Neutrophil (primary cell): ENCODE measurements at regions not wholly inside any gene's neighbourhood (a gene's known extent, or its start where the extent isn't known, plus 50 kb on each side); places are given as distances from the start of the nearest gene placed in this dataset.
A peak's percentile ranks its signal among the peaks of the same experiment; 100 is the strongest.

Experiments used
- H3K27ac ChIP-seq: fragments of 200-600 bp; sonication (generic); 2 replicates; pipeline ENCODE4 v1.5.1; 2016; ENCODE audit warnings: mild to moderate bottlenecking, moderate library complexity
- H3K27me3 ChIP-seq: fragments of 200-600 bp; sonication (generic); 2 replicates; pipeline ENCODE4 v1.6.0; 2016; ENCODE audit warnings: mild to moderate bottlenecking
- H3K36me3 ChIP-seq: fragments of 200-600 bp; sonication (generic); 2 replicates; pipeline ENCODE4 v1.5.1; 2017
- H3K4me1 ChIP-seq, 2 experiments: fragments of 200-600 bp in 1 of 2; sonication (generic) in 1 of 2; 1 replicate in 1 of 2; 2 replicates in 1 of 2; pipeline versions ENCODE4 v1.5.1 to v1.6.1; 2013 to 2016; ENCODE audit warnings: low read depth in 1 of 2, low read length in 1 of 2, mild to moderate bottlenecking in 1 of 2, moderate library complexity in 1 of 2; ENCODE audit not compliant: control insufficient read depth in 1 of 2, insufficient read depth in 1 of 2
- H3K4me3 ChIP-seq, 2 experiments: fragments of 200-600 bp in 1 of 2; sonication (generic) in 1 of 2; 1 replicate in 1 of 2; 2 replicates in 1 of 2; pipeline ENCODE4 v1.5.1; 2013 to 2016; ENCODE audit warnings: low read depth in 1 of 2, low read length in 1 of 2, mild to moderate bottlenecking in 1 of 2, moderate library complexity in 1 of 2
- H3K9me3 ChIP-seq: fragments of 200-600 bp; sonication (generic); 2 replicates; pipeline ENCODE4 v1.5.1; 2016
- TF ChIP-seq, protein P1 (sequence below): fragments of 200-600 bp; sonication (generic); IDR thresholded peaks from 2 replicates; pipeline ENCODE4 v1.5.1; 2016; ENCODE audit warnings: antibody characterized with exemption

DNA sequence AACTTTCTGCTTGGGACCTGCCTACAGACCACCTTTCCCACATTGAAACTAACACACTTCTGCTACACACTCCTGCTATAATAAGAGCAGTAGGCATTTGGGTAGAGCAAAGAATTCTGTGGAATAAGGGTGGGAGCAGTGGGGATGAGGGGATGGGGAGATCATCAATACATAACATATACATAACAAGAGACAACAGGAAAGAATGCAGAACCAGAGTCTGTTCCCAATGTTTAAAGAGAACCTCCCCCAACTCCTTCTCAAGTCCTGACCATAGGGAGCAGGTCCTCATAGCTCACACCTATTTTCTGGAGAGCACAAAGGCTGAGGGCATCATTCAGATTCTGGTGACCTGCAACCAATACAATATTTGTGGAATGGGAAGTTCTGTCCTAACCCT lies 121.6 kb upstream of the BARHL2 start:
- H3K9me3 ChIP-seq, result no peaks in the 10 kb centered on the region
- TF ChIP-seq, protein P1, sequence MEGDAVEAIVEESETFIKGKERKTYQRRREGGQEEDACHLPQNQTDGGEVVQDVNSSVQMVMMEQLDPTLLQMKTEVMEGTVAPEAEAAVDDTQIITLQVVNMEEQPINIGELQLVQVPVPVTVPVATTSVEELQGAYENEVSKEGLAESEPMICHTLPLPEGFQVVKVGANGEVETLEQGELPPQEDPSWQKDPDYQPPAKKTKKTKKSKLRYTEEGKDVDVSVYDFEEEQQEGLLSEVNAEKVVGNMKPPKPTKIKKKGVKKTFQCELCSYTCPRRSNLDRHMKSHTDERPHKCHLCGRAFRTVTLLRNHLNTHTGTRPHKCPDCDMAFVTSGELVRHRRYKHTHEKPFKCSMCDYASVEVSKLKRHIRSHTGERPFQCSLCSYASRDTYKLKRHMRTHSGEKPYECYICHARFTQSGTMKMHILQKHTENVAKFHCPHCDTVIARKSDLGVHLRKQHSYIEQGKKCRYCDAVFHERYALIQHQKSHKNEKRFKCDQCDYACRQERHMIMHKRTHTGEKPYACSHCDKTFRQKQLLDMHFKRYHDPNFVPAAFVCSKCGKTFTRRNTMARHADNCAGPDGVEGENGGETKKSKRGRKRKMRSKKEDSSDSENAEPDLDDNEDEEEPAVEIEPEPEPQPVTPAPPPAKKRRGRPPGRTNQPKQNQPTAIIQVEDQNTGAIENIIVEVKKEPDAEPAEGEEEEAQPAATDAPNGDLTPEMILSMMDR, result no peak
- no peaks in the 10 kb centered on the region for H3K36me3 ChIP-seq
- peaks cover 6 to 9% of the 10 kb centered on the region in 2 experiments for H3K4me1 ChIP-seq
- no peak overlapping the region for H3K4me3 ChIP-seq
- peaks cover 100% of the 10 kb centered on the region for H3K27me3 ChIP-seq
- no peak overlapping the region for H3K27ac ChIP-seq

DNA sequence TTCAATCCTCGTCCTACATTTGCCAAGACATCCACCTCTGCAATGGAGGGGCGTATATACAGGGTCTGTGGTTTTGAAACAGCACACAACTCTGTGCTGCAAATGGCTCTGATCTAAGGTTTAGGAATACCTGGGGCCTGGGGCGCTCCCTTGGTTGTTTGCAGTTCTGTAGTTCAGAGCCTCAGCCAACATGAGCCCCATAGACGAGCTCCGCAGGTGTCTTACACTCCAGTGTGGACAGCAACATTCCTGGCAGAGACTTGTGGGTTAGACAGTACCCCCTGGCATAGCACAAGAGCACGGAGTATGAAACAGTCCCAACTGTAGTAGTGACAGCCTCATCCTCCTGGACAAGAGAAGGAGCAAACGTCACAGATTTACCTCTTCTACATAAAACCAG lies 120.3 kb upstream of the BARHL2 start:
- H3K4me3 ChIP-seq, result no peak overlapping the region
- no peaks in the 10 kb centered on the region for H3K36me3 ChIP-seq
- no peaks in the 10 kb centered on the region for H3K9me3 ChIP-seq
- H3K27ac ChIP-seq, result no peak overlapping the region
- H3K27me3 ChIP-seq, result peaks cover 100% of the 10 kb centered on the region
- TF ChIP-seq, protein P1, result no peak
- H3K4me1 ChIP-seq, result peaks cover 6 to 9% of the 10 kb centered on the region in 2 experiments

DNA sequence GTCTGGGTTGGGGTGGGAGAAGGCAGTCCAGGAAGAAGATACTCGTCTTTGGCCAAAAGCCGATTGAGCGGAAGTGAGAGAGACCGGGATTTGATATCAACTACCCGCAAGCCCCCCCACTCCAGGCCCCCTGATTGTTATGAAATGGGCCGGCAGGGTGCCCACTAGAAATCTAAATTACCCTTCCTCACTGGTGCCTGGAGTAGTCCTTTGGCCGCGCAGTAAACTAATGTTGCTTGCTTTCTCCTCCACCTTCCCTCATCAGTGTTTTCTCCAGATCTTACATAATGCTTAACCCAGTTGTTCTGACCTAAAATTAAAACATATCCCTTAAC lies 119.2 kb upstream of the BARHL2 start:
- no peak overlapping the region for H3K27ac ChIP-seq
- TF ChIP-seq, protein P1, result no peak
- H3K4me1 ChIP-seq, result peaks cover 6 to 9% of the 10 kb centered on the region in 2 experiments
- peaks cover 100% of the 10 kb centered on the region for H3K27me3 ChIP-seq
- H3K4me3 ChIP-seq, result peak overlapping the region in 1 of 2 experiments; percentile 31
- no peaks in the 10 kb centered on the region for H3K9me3 ChIP-seq
- H3K36me3 ChIP-seq, result no peaks in the 10 kb centered on the region

DNA sequence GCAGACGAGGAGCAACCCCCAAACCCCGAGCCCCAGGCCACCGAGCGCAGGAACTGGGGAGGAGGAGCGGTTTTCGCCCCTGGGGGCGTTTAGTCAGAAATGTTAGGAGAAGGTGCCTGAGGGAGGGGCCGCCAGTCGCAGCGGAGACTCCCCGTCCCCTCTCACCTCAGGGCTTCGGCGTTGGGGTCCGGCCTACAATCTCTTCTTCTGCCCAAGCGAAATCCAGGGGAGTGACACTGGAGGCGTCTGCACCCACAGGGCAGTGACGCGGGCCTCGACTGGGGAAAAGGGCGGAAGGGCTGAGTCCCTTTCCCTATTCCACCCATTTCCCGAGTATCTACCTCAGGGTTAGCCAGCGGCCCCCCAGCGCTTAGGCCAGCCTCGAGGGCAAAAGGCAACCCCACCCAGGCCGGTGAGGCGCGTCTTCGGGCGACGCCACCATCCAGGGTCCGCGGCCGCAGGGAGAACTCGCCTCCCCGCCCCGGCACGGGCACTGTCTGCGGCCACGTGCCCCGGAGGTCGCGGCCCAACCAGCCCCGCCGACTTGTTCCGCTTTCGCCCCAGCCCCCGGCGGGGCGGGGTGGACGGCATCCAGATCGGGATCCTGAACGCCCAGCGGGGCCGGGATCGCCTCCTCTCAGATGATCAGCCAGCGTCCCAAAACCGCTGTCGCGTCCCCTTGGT lies 118.7 kb upstream of the BARHL2 start:
- peak overlapping the region in 1 of 2 experiments; percentile 31 for H3K4me3 ChIP-seq
- H3K27me3 ChIP-seq, result peaks cover 100% of the 10 kb centered on the region
- TF ChIP-seq, protein P1, result no peak
- H3K27ac ChIP-seq, result no peak overlapping the region
- H3K9me3 ChIP-seq, result no peaks in the 10 kb centered on the region
- no peaks in the 10 kb centered on the region for H3K36me3 ChIP-seq
- peaks cover 6 to 9% of the 10 kb centered on the region in 2 experiments for H3K4me1 ChIP-seq

DNA sequence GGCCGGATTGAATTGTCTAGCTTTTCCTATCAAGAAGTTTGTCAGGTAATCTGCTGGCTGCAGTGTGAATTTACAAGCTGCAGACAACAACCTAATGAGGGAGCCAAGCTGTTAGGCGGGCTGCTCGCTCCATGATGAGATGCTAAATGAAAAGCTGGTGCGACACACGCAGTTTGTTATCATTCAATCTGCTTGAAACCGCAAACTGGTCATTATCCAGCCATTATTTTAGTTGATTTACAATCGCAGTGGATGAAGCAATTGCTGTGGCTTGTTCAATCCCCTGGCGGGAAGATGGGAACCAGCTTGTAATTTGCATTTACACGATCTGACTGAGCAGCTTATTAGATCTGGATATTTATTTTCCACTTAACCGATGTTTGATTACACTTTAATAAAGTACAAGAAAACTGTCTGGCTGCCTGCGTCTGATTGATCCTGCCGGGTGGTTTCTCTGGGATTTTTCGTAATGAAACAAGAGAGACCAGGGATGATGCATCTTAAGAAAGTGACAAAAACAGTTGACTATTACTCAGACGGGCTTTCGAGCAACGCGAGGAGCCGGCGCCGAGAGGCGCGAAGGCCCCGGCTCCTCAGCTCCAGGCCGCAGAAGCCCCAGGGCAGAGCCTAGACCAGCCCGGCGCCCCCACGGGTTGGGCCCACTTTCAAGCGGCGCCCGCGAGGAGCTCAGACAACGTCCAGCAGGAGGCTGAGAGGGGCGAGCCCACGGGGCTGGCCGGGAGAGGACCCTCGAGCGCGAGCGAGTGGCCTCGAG lies 118.0 kb upstream of the BARHL2 start:
- no peak overlapping the region for H3K27ac ChIP-seq
- no peaks in the 10 kb centered on the region for H3K9me3 ChIP-seq
- no peak overlapping the region for H3K4me3 ChIP-seq
- H3K27me3 ChIP-seq, result peaks cover 100% of the 10 kb centered on the region
- H3K4me1 ChIP-seq, result peaks cover 6 to 9% of the 10 kb centered on the region in 2 experiments
- TF ChIP-seq, protein P1, result no peak
- H3K36me3 ChIP-seq, result no peaks in the 10 kb centered on the region
